Umbilical cord (tissue), 1 donor: ENCODE measurements at regions not wholly inside any gene's neighbourhood (a gene's known extent, or its start where the extent isn't known, plus 50 kb on each side); places are given as distances from the start of the nearest gene placed in this dataset.
"Not testable (repeated sequence)": the region's sequence is repeated elsewhere in the genome, so short reads cannot be mapped to it uniquely, and the experiment has no call there.

Experiments
- DNase-seq: peaks from one replicate; pipeline ENCODE4 v3.0.0-alpha.2; 2015; ENCODE audit warnings: low spot score

DNA sequence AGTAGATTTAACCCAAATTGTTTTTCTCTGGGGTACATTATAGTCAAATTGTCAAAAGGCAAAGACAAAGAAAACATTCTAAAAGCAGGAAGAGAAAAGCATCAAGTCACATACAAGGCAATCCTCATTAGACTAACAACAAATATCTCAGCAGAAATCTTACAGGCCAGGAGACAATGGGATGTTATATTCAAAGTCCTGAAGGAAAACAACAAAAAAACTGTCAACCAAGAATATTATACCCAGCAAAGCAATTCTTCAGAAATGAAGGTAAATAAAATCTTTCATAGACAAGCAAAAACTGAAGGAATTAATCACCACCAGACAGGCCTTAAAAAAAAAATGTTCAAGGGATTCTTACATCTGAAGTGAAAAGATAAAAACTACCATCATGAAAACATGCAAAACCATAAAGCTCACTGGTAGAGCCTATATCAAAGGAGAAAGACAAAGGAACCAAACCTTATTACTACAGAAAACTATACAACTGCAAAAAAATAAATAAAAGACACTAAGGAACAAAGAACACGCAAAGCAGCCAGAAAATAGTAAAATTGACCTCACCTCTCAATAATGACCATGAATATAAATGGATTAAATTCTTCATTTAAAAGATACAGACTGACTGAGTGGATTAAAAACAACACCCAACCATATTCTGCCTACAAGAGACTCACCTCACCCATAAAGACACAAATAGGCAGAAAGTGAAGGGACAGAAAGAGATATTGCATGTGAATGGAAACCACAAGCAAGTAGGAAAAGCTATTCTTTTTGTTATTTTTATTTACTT, 113.8 kb upstream of the ZC3H11B start:
- no peak for DNase-seq

DNA sequence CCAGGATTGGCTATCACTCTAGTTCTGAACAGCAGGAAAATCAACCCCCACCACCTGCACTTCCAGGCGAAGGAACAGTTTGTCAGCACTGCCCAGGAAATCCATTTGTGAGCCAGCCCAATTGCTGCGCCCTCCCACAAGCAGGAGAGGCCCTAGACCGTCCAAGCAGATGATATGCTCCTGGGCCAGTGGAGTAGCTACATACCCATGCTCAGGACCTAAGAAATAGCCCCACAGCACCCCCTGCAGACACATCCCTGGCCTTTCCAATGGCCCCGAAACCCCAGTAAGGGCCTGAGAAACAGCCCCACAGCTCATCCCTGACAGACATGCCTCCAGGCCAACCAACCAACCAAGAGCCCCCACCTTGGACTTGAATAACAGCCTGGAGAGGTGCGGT, 111.5 kb upstream of the ZC3H11B start:
- no peak for DNase-seq

DNA sequence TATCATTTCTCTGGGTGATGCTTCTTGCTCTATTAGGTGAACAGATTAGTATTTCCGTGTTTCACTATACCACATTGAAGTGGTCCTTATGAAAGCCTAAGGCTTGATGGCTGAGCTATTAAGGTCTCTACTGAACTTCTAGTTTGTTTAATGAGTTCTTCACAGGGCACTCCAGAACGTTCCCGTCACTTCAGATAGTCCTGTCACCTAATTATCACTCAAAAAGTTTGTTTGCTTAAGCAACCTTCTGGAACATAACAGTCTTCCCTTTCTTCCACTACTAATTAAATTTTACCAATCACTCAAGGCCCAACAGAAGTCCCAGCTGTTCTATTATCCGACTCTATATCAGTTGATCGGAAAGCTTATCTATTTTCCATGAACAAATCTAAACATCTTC, 104.6 kb upstream of the ZC3H11B start:
- no peak for DNase-seq

DNA sequence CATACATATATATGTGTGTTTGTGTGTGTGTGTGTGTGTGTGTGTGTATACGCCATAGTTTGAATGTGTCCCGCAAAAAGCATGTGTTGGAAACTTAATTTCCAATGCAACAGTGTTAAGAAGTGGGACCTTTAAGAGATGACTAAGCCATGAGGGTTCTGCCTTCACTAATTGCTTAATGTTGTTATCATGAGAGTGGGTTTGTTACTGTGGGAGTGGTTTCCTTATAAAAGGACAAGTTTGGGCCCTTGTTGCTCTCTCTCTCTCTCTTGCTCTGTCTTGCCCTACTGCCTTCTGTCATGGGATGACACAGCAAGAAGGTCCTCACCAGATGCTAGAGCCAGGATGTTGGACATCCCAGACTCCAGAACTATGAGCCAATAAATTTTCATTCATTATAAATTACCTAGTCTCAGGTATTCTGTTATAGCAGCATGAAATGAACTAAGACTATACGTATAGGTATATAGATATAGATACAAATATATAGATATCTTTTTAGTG, 103.8 kb upstream of the ZC3H11B start:
- DNase-seq = no peak

DNA sequence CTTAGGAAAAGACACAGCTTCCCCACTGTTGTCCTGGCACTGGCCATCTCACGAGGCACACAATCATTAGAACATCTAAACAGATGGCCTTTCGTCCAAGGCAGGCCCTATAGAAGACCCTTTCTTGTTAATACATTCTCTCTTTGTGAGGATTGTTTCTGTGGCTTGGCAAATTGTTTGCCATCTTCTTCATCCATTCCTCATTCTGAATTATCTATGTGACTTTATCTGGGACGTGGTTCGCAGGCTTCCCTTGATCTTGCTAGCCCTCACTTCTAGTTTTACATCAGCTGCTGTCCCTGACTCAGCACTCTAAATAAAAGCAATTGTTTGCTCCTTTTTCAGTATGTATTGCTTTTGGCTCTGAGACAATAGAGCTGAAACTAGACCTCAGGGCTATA, 101.1 kb upstream of the ZC3H11B start:
- DNase-seq = no peak

DNA sequence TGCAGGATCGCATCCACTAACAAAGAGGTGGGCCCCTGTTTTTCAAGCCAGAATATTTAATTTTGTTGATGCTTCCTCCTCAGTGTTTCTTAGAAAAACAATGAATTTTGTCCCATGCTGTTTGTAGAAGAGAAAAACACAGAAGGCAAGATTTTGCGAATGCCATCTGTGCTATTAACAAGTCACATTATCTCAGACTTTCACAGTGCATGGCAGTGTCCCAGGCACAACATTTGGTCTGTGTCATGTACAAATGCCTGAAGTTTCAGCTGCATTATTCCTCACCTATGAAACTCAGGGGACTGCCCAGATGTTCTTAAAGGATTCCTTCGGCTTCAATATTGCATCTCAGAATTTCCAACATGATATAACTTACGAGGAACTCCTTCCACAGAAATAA, 99.6 kb upstream of the ZC3H11B start:
- no peak for DNase-seq

DNA sequence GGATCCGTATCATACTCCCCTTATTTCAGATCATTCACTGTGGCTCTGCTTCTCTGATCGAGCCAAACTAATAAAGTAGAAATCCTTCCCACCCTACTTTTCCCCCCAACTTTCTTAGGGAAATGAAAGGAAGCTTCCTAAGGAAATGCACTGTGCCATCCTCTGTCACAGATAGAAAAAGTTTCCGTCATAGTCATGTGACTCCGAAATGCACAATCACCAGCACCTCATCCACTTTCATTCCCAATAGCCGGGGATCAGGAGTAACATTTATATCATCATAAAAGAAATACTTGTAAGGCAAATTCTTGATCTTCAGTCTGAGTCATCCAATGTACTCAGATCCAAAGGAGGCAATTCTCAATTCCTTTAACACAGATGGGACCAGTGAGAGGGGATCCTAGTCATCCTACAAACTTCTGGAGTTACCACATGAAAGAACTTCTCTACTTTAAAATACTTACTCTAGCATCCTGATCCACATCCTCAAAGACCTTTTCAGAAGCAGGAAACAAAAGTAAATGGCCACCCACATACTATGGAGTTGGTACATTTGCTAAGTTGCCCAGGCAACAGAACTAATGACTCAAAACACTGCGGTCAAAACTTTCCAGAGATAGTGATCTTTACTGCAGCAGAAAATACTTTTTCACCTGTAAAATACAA, 97.8 kb upstream of the ZC3H11B start:
- no peak for DNase-seq

DNA sequence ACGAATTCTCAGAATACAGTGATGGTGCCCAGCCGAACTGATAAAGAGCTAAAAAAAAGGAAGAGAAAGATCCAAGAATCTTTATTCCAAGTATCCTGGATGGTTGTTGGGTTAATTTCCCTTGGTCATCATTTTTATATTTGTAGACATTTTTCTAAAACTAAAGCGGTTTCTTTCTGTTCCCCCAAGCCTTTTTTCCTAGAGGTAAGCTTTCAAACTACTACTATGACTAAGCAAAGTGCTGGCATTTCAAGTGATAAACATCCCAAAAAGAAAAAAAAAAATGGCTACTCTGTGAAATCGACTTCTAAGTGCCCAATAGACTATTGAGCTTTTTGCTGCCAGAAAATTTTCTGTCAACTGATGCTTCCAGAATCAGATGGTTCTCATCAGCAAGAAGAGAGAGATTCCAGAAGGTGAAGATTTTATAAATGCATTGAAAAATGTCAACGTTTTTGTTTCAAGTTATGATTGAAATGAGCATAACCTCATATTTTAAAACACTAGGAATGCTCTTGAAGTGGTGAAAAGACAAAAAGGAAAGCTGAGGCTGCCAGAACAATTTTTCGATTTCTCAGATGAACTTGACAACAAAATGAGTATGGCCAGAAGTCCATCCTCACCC, 96.1 kb upstream of the ZC3H11B start:
- DNase-seq = no peak

DNA sequence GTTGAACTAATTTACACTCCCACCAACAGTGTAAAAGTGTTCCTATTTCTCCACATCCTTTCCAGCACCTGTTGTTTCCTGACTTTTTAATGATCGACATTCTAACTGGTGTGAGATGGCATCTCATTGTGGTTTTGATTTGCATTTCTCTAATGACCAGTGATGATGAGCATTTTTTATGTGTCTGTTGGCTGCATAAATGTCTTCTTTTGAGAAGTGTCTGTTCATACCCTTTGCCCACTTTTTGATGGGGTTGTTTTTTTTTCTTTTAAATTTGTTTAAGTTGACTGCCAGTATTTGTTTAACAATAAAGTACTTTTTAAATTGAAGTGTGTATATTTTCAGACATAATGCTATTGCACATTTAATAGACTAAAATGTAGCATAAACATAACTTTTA, 95.0 kb upstream of the ZC3H11B start:
- DNase-seq = not testable (repeated sequence)

DNA sequence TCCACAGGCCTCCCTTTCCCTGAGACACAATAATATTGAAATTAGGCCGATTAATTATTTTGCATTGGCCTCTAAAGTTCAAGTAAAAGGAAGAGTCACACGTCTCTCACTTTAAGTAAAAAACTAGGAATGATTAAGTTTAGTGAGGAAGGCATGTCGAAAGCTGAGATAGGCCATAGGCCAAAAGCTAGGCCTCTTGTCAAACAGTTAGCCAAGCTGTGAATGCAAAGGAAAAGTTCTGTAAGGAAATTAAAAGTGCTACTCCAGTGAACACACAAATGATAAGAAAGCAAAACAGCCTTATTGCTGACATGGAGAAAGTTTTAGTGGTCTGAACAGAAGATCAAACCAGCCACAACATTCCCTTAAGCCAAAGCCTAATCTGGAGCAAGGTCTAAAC, 91.4 kb upstream of the ZC3H11B start:
- peak; percentile 24 for DNase-seq

DNA sequence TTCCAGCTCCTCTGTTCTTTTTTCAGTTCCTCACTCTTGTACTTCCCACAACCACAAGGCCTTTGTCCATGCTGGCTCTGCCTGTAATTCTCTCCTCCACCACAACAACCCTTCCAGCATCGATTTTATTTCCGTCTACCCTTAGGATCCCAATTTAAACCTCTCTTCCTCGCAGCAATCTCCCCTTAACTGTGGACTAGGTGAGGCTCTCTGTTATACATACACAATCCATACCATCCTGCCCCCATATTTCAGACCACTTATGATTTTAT, 90.4 kb upstream of the ZC3H11B start:
- DNase-seq = no peak

DNA sequence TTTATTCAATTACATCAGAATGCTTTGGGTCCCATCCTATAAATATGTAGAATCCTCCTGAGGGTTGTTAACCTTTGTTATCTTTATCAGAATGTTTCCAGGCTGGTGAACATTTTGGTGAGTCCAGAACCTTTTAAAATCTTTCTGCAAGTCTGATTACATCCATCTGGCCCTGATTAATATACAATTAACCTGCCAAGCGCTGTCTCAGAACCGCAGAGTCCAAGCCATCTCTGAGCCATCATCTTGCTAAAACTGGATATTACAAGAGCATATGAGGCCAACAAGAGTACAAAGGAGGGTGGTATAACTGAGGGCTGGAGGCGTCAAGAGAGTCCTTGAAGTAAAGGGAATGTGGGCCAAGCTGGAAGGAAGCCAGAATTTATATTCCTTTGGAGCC, 88.6 kb upstream of the ZC3H11B start:
- no peak for DNase-seq

DNA sequence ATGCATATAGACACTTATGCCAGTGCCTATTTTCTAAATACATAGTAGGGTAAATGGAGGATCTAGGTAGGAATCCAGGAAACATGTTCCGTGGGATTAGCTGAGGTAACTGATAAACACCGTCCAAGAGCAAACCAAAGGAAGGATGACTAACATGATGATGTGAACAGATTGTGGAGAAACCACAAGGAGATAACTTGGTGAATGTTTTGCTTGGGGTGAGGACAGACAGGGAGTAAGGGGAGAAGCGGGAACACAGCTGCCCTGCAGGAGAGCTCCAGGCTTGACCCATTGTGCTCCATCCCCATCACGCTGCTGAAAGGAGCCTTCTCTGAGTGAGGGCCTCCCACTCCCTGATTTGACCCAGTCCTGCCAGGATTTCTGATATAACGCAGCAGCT, 87.0 kb upstream of the ZC3H11B start:
- DNase-seq = peak; percentile 14

DNA sequence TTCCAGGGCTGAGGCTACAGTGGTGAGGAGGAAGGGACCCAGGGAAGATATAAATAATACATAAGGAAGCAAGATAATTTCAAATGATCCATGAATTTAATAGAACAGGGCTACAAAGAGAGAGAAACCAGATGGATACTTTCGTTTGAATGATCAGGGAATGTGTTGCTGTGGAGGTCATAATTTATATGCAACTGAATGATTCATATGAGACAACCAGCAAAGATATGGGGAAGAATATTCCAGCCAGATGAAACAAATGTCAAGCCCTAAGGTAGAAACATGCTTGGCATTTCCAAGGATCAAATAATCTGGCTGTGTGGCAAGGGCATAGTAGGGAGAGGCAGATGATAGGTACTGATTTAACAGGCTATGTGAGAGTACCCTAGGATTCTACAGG, 84.8 kb upstream of the ZC3H11B start:
- DNase-seq = no peak

DNA sequence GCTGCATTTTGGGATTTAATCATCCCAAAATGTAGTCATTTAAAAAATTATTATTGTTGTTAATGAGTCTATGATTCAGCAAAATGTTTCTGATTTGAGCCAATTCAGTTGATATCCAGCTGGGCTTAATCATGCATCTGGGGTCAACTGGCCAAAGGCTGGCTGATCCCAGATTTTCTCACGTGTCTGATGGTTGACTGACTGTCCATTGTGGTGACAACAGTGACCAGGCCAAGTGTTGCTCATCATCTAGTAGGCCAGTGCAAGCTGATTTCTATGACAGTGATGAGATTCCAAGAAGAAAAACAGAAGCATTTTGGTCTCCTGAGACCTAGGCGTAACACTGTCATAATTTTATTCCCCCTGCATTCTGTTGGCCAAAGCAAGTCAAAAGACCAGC, 80.1 kb upstream of the ZC3H11B start:
- no peak for DNase-seq

DNA sequence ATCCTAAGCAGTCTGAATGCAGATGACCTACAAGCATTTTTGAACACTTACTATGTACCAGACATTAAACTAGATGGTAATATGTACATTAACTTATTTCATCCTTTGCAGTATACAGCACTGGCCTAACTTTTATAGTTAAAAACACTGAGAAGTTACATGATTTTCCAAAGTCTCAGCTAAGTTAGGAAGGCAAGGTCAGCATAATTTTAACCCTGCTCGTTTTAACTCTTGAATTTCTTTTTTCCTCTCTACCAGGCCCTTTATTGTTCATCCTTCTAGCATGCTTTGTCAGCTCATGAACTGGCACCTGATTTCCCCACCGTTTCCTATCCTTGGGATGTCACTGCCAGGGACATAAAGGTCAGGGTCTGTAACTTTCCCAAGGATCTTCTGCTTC, 76.9 kb upstream of the ZC3H11B start:
- DNase-seq = no peak

DNA sequence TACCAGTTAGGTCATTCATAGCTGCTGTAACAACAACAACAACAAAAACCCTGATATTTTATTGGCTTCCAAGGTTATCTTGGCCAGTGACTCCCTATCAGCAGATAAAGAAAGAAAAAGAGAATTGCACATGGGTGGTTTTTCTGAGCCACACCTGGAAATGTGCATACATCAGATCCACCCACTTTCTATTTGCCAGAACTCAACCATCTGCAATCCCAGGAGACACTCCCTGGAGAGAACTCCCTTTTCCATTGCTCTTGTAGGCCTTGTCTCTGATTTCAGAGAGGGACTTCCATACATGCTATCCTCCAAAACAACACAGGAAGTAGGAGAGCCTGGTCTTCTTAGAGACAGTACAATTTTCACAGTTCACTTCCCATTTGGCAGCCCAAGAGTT, 74.9 kb upstream of the ZC3H11B start:
- DNase-seq = no peak

DNA sequence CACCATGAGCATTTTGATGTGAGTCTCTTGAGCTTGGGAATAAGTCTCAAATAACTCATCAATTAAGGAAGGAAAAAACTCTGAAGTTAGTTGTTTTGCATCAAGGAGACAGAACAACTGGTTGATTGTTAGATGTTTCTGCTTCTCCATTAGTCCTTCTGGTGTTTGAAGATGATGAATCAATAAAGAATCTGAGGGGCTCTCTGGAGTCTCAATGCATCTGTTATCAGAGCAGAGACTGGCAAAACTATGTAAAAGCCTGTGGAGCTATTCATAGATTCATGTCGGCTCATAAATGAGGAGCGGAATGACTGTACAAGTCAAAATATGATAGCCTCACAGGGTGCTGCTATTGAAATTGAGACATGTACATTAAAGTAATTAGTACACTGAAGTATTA, 73.3 kb upstream of the ZC3H11B start:
- DNase-seq = no peak

DNA sequence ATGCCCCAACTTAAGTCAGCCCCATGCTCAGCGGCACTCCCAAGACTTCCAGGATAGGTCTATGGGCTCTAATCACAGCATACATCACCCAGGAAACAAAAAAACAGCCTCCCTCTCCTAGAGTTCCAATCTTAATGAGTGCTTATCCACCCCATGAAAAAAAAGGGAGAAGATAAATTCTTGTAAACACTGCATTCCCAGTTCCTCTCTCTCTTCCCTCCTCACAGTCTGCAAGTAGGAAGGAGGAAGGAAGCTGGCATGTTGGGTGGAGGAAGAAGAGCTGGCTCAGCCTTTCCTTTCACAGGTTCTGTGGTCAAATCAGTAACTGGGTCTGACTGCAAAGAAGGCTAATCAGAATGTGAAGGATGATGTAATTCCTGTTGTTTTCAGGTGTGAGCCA, 69.9 kb upstream of the ZC3H11B start:
- DNase-seq = peak; percentile 19

DNA sequence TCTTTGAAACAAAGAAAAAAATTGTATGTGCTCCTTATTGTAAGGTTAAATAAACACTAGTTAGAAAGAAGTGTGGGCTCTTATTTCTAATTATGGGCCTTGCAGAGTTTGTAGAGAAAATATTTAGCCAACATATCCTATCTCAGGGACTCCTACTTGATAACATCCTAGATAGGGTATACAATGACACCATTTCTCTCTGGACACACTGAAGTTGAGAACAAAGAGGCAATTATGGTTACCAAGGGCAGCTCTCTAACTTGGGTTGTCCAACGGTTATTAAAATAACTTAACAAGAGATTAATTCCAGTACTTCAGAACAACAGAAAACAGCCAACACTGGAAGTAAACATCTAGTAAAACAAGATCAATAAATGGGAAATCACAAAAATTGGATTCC, 69.0 kb upstream of the ZC3H11B start:
- no peak for DNase-seq

DNA sequence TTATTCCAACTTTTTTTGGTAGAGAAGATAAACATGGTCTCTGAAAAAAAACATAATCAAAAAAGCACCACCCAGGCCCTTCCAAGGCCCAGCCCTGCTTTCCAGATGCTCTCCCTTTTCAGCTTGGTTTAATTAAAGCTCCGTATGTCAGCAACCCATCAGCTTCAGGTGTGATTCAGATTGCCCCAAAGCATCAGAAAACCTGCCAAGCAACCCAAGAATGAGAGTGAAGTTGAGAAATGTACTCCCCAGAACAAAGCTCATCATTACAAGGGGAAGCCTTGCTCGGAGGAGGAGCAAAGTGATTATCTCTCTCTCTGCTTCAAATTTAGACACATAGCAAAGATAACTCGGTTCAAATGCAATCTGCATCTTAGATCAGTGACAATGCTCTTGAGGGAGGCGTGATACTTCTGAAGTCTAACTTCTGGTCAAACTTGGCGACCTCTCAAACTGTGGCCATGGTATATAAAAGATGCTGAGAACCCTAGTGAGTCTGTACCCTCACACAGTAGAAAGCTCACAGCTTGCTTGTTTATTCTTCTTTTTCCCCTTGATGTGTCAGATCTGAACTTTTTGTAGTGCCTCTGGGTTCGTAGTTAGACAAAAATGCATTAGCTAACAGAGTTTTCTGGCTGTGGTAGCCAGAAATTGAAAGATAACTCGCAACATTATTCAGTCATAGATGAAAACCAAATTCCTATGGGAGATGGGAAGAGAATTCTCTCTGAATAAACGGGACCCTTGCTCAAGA, 63.3 kb upstream of the ZC3H11B start:
- DNase-seq = no peak

DNA sequence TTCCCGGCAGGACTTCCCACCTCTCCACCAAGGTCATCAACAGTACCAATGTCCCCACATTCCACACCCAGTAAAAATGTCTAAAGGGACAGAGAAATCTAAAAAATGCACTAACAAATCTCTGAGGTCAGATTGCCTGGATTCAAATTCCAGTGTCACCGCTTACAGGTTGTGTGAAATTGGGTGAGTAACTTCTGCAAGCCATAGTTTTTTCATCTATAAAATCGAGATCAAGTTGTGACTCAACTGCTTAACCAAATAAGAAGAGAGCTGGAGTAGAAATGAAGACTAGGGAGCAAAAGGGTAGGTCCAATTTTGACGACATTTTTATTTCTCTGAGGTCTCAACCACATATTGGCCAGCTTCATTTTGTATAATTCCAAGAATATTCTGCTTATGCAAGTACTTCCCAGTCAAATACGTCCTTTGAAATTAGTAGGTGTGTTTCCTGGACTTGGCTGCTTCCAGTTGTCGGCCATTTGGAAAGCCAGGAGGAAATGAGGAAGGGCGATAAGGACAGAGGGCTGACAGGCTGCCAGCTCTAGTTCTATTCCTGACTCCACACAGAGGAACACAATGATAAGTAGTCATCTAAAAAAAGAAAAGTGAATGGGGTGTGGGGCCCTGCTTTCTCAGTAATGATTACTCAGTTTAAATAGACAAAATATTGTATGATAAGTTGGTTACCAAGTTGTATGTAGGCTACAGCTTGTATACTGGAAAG, 57.7 kb upstream of the ZC3H11B start:
- no peak for DNase-seq
